ENCODE measurements at regions not wholly inside any gene's neighbourhood (a gene's known extent, or its start where the extent isn't known, plus 50 kb on each side); places are given as distances from the start of the nearest gene placed in this dataset.

DNA sequence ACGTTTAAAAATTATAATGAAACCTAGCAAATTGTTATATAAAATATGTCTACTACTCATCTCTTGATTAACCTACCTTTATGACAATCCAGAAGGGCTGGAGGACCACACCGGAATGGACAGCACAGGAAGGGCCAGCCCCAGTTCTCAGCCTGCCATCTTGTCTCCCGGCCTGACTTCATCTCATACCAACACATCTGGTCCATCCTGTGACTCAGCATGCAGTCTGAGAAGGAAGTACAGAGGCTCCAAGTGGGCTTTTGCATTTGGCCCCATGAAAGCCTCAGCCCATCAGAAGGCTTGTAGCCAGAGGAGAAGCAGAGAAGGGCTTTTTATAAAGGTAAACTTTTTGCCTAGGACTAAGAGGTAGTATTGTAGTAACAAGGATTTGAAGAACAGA lies 436.6 kb downstream of the MRPL39 start (continued):
- TF ChIP-seq, protein P1, sequence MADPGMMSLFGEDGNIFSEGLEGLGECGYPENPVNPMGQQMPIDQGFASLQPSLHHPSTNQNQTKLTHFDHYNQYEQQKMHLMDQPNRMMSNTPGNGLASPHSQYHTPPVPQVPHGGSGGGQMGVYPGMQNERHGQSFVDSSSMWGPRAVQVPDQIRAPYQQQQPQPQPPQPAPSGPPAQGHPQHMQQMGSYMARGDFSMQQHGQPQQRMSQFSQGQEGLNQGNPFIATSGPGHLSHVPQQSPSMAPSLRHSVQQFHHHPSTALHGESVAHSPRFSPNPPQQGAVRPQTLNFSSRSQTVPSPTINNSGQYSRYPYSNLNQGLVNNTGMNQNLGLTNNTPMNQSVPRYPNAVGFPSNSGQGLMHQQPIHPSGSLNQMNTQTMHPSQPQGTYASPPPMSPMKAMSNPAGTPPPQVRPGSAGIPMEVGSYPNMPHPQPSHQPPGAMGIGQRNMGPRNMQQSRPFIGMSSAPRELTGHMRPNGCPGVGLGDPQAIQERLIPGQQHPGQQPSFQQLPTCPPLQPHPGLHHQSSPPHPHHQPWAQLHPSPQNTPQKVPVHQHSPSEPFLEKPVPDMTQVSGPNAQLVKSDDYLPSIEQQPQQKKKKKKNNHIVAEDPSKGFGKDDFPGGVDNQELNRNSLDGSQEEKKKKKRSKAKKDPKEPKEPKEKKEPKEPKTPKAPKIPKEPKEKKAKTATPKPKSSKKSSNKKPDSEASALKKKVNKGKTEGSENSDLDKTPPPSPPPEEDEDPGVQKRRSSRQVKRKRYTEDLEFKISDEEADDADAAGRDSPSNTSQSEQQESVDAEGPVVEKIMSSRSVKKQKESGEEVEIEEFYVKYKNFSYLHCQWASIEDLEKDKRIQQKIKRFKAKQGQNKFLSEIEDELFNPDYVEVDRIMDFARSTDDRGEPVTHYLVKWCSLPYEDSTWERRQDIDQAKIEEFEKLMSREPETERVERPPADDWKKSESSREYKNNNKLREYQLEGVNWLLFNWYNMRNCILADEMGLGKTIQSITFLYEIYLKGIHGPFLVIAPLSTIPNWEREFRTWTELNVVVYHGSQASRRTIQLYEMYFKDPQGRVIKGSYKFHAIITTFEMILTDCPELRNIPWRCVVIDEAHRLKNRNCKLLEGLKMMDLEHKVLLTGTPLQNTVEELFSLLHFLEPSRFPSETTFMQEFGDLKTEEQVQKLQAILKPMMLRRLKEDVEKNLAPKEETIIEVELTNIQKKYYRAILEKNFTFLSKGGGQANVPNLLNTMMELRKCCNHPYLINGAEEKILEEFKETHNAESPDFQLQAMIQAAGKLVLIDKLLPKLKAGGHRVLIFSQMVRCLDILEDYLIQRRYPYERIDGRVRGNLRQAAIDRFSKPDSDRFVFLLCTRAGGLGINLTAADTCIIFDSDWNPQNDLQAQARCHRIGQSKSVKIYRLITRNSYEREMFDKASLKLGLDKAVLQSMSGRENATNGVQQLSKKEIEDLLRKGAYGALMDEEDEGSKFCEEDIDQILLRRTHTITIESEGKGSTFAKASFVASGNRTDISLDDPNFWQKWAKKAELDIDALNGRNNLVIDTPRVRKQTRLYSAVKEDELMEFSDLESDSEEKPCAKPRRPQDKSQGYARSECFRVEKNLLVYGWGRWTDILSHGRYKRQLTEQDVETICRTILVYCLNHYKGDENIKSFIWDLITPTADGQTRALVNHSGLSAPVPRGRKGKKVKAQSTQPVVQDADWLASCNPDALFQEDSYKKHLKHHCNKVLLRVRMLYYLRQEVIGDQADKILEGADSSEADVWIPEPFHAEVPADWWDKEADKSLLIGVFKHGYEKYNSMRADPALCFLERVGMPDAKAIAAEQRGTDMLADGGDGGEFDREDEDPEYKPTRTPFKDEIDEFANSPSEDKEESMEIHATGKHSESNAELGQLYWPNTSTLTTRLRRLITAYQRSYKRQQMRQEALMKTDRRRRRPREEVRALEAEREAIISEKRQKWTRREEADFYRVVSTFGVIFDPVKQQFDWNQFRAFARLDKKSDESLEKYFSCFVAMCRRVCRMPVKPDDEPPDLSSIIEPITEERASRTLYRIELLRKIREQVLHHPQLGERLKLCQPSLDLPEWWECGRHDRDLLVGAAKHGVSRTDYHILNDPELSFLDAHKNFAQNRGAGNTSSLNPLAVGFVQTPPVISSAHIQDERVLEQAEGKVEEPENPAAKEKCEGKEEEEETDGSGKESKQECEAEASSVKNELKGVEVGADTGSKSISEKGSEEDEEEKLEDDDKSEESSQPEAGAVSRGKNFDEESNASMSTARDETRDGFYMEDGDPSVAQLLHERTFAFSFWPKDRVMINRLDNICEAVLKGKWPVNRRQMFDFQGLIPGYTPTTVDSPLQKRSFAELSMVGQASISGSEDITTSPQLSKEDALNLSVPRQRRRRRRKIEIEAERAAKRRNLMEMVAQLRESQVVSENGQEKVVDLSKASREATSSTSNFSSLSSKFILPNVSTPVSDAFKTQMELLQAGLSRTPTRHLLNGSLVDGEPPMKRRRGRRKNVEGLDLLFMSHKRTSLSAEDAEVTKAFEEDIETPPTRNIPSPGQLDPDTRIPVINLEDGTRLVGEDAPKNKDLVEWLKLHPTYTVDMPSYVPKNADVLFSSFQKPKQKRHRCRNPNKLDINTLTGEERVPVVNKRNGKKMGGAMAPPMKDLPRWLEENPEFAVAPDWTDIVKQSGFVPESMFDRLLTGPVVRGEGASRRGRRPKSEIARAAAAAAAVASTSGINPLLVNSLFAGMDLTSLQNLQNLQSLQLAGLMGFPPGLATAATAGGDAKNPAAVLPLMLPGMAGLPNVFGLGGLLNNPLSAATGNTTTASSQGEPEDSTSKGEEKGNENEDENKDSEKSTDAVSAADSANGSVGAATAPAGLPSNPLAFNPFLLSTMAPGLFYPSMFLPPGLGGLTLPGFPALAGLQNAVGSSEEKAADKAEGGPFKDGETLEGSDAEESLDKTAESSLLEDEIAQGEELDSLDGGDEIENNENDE (IDR thresholded peaks at IDR 0.05; ENCODE audit: insufficient replicate concordance, low read length) = no peak
- TF ChIP-seq BRCA1 (IDR thresholded peaks at IDR 0.05; ENCODE audit: low read depth, low read length) (no peak), RFX5 (IDR thresholded peaks at IDR 0.05; ENCODE audit: borderline replicate concordance, low read depth, low read length) (no peak), SIN3A (conservative IDR thresholded peaks at IDR 0.05 in 1 of 2, IDR thresholded peaks at IDR 0.05 in 1 of 2; ENCODE audit: low read depth in 1 of 2, low read length in 2 of 2) (no peak), SP4 (IDR thresholded peaks at IDR 0.05; ENCODE audit: low read length) (no peak), TBP (IDR thresholded peaks at IDR 0.05; ENCODE audit: low read depth, low read length) (no peak), JUN (IDR thresholded peaks at IDR 0.05; ENCODE audit: low read depth, low read length) (no peak), RAD21 (IDR thresholded peaks at IDR 0.05 in 1 of 2, conservative IDR thresholded peaks at IDR 0.05 in 1 of 2; ENCODE audit: low read depth in 2 of 2, low read length in 2 of 2) (no peak), NANOG (IDR thresholded peaks at IDR 0.05; ENCODE audit: insufficient read depth, low read depth, low read length, poor library complexity, severe bottlenecking) (no peak), POLR2A (IDR thresholded peaks at IDR 0.05; ENCODE audit: control extremely low read depth in 1 of 2, low read depth in 2 of 2, low read length in 2 of 2) (no peak)
- TF ChIP-seq, protein P2, sequence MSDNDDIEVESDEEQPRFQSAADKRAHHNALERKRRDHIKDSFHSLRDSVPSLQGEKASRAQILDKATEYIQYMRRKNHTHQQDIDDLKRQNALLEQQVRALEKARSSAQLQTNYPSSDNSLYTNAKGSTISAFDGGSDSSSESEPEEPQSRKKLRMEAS (IDR thresholded peaks at IDR 0.05) = no peak
